ENCODE measurements at regions not wholly inside any gene's neighbourhood (a gene's known extent, or its start where the extent isn't known, plus 50 kb on each side); places are given as distances from the start of the nearest gene placed in this dataset.
"Not testable (repeated sequence)": the region's sequence is repeated elsewhere in the genome, so short reads cannot be mapped to it uniquely, and the experiment has no call there.

DNA sequence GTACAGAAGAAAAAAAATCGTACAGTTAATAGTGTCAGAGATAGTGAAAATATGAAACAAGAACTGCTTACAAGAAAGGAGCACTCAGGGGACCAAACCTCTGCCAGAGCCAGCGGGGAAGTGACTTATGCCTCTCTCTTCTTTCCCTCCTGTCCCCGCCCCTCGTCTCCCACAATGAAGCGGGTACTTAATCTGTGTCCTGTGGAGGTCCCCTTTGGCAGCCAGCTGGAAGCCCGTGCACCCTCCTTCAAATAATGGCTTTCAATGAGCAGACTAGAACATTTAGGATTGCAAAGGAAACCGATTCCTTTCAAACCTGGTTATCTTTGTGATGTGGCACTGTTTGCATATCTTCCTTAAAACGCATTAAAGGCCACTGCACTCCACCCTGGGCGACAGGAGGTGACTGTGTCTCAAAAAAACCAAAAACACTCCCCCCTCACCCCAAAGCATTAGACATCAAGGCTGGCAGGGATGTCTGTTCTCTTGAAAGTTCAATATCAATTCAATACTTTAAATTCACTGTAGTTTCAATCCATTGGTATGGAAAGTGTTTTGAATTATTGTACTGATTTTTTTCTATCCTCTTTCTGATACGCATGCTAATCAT, 51.7 kb downstream of the PPIAL4C start:
- BruUV-seq (replicated peaks); H3K4me1 ChIP-seq (ENCODE audit: control insufficient read depth, extremely low read depth, insufficient read depth, low read length); H2AFZ ChIP-seq (ENCODE audit: low read depth, low read length); DNase-seq (ENCODE audit: low read depth, low spot score); dilution Hi-C loops (cut with MboI; ENCODE audit: extremely low pct_ligation_motif_present, low sequenced_read_pairs); H3K4me2 ChIP-seq (ENCODE audit: insufficient read depth, low read length); H3K9ac ChIP-seq (replicated peaks; ENCODE audit: extremely low read depth, insufficient read depth, low read length); H3K9me3 ChIP-seq (replicated peaks; ENCODE audit: control insufficient read depth, insufficient read depth, low read length); FAIRE-seq; H3K4me3 ChIP-seq (replicated peaks in 1 of 3; ENCODE audit: insufficient read depth in 1 of 3, low read depth in 1 of 3, low read length in 3 of 3); POLR2A ChIA-PET; H3K9me1 ChIP-seq (replicated peaks; ENCODE audit: control insufficient read depth, extremely low read depth, insufficient read depth, low read length); intact Hi-C loops (cut with micrococcal nuclease); H3K79me2 ChIP-seq (ENCODE audit: control insufficient read depth, insufficient read depth, low read length); CTCF ChIA-PET; H3K36me3 ChIP-seq (ENCODE audit: control insufficient read depth in 2 of 2, extremely low read depth in 1 of 2, insufficient read depth in 2 of 2, low read length in 2 of 2); H4K20me1 ChIP-seq (replicated peaks; ENCODE audit: control insufficient read depth, extremely low read depth, insufficient read depth, low read length); H3K27me3 ChIP-seq (ENCODE audit: control insufficient read depth in 2 of 2, insufficient read depth in 2 of 2, low read length in 2 of 2); H3K27ac ChIP-seq (ENCODE audit: insufficient read depth, low read depth, low read length): not testable (repeated sequence)

DNA sequence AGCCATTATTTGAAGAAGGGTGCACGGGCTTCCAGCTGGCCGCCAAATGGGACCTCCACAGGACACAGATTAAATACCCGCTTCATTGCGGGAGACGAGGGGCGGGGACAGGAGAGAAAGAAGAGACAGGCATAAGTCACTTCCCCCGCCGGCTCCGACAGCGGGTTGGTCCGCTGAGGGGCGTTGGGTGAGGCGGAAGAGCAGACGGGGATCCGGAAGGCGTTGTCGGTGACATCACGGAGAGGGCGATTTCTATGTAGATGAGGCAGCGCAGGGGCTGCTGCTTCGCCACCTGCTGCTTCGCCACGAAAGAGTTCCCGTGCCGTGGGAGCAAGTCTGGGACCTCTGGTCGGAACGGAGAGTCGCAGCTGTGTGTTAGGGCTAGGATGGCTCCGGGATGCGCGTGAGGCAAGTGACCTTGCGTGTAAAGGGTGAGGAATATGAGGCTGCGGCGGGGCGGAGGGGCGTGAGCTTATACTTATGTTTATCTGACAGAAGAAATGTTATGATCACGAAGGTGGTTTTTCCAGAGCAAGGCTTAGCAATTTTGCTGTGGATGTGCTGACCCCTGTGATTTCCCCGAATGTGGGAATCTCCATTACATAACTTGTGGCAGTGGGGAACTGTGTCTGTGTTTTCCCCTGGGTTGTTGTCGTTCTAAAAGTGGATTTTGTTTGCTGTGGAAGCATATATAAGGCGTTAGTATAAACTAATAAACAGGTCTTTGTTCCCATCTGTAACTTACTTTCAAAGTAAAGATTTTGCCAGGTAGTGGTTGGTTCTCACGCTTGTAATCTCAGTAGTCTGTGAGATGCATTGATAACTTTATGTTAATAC, 52.9 kb downstream of the PPIAL4C start:
- dilution Hi-C loops (cut with MboI; ENCODE audit: extremely low pct_ligation_motif_present, low sequenced_read_pairs); H4K20me1 ChIP-seq (replicated peaks; ENCODE audit: control insufficient read depth, extremely low read depth, insufficient read depth, low read length); FAIRE-seq; CTCF ChIA-PET; POLR2A ChIA-PET; H3K79me2 ChIP-seq (ENCODE audit: control insufficient read depth, insufficient read depth, low read length); H3K4me1 ChIP-seq (ENCODE audit: control insufficient read depth, extremely low read depth, insufficient read depth, low read length); H3K36me3 ChIP-seq (ENCODE audit: control insufficient read depth in 2 of 2, extremely low read depth in 1 of 2, insufficient read depth in 2 of 2, low read length in 2 of 2); H3K9ac ChIP-seq (replicated peaks; ENCODE audit: extremely low read depth, insufficient read depth, low read length); H3K9me3 ChIP-seq (replicated peaks; ENCODE audit: control insufficient read depth, insufficient read depth, low read length); intact Hi-C loops (cut with micrococcal nuclease); H3K9me1 ChIP-seq (replicated peaks; ENCODE audit: control insufficient read depth, extremely low read depth, insufficient read depth, low read length); H3K27me3 ChIP-seq (ENCODE audit: control insufficient read depth in 2 of 2, insufficient read depth in 2 of 2, low read length in 2 of 2): not testable (repeated sequence)
- Histone ChIP-seq H3K27ac (ENCODE audit: insufficient read depth, low read depth, low read length) (peak overlapping the region; percentile 50), H3K4me3 (replicated peaks in 1 of 3; ENCODE audit: insufficient read depth in 1 of 3, low read depth in 1 of 3, low read length in 3 of 3) (peak overlapping the region in 2 of 3 experiments; percentile 3 to 8), H2AFZ (ENCODE audit: low read depth, low read length) (peak overlapping the region; percentile 68), H3K4me2 (ENCODE audit: insufficient read depth, low read length) (peak overlapping the region; percentile 34)
- TSS peak; percentile 100 for BruUV-seq (replicated peaks)
- peak; percentile 62 for DNase-seq (ENCODE audit: low read depth, low spot score)
- TF ChIP-seq GATA2 (IDR thresholded peaks at IDR 0.05; ENCODE audit: insufficient read depth, insufficient read length, low read depth, low read length) = peak; percentile 18
- peak; percentile 99 for TF ChIP-seq POLR2AphosphoS5 (IDR thresholded peaks at IDR 0.05; ENCODE audit: insufficient read depth, low read depth, low read length)
- peak; percentile 100 for TF ChIP-seq POLR2A (IDR thresholded peaks at IDR 0.05; ENCODE audit: low read depth, low read length)

DNA sequence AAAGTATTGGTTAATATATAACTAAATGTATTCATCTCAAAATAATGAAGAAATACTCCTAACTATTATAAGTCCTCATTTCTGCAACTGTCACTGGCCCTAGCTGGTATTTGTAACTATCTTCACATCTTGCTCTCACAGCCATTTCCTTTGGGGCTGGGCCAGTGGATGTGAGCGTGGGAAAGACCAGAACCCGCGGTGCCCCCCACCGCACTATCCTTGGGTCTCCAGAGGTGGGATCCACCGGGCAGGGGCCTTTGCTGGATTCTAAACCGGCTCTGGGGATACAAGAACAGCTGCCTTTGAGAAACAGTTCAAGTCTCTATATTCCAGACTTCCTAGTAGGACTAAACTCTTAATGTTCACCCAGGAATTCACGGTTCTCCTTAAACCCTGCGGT, 54.8 kb downstream of the PPIAL4C start:
- dilution Hi-C loops (cut with MboI; ENCODE audit: extremely low pct_ligation_motif_present, low sequenced_read_pairs); CTCF ChIA-PET; intact Hi-C loops (cut with micrococcal nuclease); FAIRE-seq; H3K9ac ChIP-seq (replicated peaks; ENCODE audit: extremely low read depth, insufficient read depth, low read length); H3K36me3 ChIP-seq (ENCODE audit: control insufficient read depth in 2 of 2, extremely low read depth in 1 of 2, insufficient read depth in 2 of 2, low read length in 2 of 2); H3K4me3 ChIP-seq (replicated peaks in 1 of 3; ENCODE audit: insufficient read depth in 1 of 3, low read depth in 1 of 3, low read length in 3 of 3); DNase-seq (ENCODE audit: low read depth, low spot score); H3K9me3 ChIP-seq (replicated peaks; ENCODE audit: control insufficient read depth, insufficient read depth, low read length); H3K27ac ChIP-seq (ENCODE audit: insufficient read depth, low read depth, low read length); H3K4me1 ChIP-seq (ENCODE audit: control insufficient read depth, extremely low read depth, insufficient read depth, low read length); H3K9me1 ChIP-seq (replicated peaks; ENCODE audit: control insufficient read depth, extremely low read depth, insufficient read depth, low read length); H3K4me2 ChIP-seq (ENCODE audit: insufficient read depth, low read length); H3K27me3 ChIP-seq (ENCODE audit: control insufficient read depth in 2 of 2, insufficient read depth in 2 of 2, low read length in 2 of 2); H2AFZ ChIP-seq (ENCODE audit: low read depth, low read length); POLR2A ChIA-PET; H4K20me1 ChIP-seq (replicated peaks; ENCODE audit: control insufficient read depth, extremely low read depth, insufficient read depth, low read length); H3K79me2 ChIP-seq (ENCODE audit: control insufficient read depth, insufficient read depth, low read length); BruUV-seq (replicated peaks): not testable (repeated sequence)

Data from endothelial cell of umbilical vein (primary cell).